ENCODE measurements at regions not wholly inside any gene's neighbourhood (a gene's known extent, or its start where the extent isn't known, plus 50 kb on each side); places are given as distances from the start of the nearest gene placed in this dataset.

DNA sequence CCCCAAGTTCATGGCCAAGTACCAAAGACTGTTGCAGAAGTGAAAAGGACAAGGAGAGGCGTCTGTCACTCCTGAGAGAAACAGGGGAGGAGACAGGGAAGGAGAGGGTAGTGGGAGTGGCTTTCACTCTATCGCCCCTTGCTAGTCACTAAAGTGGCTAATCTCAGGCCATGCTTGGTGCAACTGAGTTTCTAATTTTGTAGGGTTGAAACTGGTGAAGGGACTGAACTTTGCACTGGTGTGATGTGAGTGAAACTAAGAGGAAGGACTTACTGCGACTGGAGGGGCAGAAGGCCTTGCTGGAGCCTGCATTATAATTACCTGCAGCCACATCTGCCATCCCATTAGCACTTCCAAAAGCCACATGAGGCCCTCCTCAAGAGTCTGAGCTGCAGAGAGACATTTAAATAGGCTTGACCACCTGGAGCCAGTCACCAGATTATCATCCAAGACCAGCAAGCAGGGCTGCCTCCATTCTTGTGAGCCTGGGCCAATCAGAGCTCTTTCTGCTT is 107.2 kb upstream of the EEPD1 start:
- TF ChIP-seq POLR2A (IDR thresholded peaks at IDR 0.05) = no peak
- TF ChIP-seq, protein P1, sequence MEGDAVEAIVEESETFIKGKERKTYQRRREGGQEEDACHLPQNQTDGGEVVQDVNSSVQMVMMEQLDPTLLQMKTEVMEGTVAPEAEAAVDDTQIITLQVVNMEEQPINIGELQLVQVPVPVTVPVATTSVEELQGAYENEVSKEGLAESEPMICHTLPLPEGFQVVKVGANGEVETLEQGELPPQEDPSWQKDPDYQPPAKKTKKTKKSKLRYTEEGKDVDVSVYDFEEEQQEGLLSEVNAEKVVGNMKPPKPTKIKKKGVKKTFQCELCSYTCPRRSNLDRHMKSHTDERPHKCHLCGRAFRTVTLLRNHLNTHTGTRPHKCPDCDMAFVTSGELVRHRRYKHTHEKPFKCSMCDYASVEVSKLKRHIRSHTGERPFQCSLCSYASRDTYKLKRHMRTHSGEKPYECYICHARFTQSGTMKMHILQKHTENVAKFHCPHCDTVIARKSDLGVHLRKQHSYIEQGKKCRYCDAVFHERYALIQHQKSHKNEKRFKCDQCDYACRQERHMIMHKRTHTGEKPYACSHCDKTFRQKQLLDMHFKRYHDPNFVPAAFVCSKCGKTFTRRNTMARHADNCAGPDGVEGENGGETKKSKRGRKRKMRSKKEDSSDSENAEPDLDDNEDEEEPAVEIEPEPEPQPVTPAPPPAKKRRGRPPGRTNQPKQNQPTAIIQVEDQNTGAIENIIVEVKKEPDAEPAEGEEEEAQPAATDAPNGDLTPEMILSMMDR (IDR thresholded peaks at IDR 0.05) = no peak
